ENCODE measurements at regions not wholly inside any gene's neighbourhood (a gene's known extent, or its start where the extent isn't known, plus 50 kb on each side); places are given as distances from the start of the nearest gene placed in this dataset.
"Not testable (repeated sequence)": the region's sequence is repeated elsewhere in the genome, so short reads cannot be mapped to it uniquely, and the experiment has no call there.

- no peak for DNase-seq
Measured at GRCh38 chr9:18036422-18037187, 437.3 kb upstream of the ADAMTSL1 start.

GRCh38 chr9:18037981-18038380 lies 436.0 kb upstream of the ADAMTSL1 start:
- no peak for DNase-seq

- no peak for DNase-seq
Measured at GRCh38 chr9:18040327-18040726, 433.6 kb upstream of the ADAMTSL1 start.

GRCh38 chr9:18043978-18044377 lies 430.0 kb upstream of the ADAMTSL1 start:
- DNase-seq: no peak

GRCh38 chr9:18045326-18045725 lies 428.6 kb upstream of the ADAMTSL1 start:
- DNase-seq: no peak

GRCh38 chr9:18046068-18046467 lies 427.9 kb upstream of the ADAMTSL1 start:
- no peak for DNase-seq

GRCh38 chr9:18051638-18052037 lies 422.3 kb upstream of the ADAMTSL1 start:
- DNase-seq: no peak

GRCh38 chr9:18052060-18052459 lies 421.9 kb upstream of the ADAMTSL1 start:
- no peak for DNase-seq

- DNase-seq: no peak
Measured at GRCh38 chr9:18056269-18056992, 417.5 kb upstream of the ADAMTSL1 start.

- no peak for DNase-seq
Measured at GRCh38 chr9:18056993-18057369, 417.0 kb upstream of the ADAMTSL1 start.

GRCh38 chr9:18058564-18059442 lies 415.1 kb upstream of the ADAMTSL1 start:
- DNase-seq: no peak

GRCh38 chr9:18059447-18059846 lies 414.5 kb upstream of the ADAMTSL1 start:
- no peak for DNase-seq

GRCh38 chr9:18060269-18060934 lies 413.6 kb upstream of the ADAMTSL1 start:
- DNase-seq: no peak

- DNase-seq: no peak
Measured at GRCh38 chr9:18061332-18061731, 412.6 kb upstream of the ADAMTSL1 start.

- DNase-seq: no peak
Measured at GRCh38 chr9:18061856-18062255, 412.1 kb upstream of the ADAMTSL1 start.

GRCh38 chr9:18063856-18064390 lies 410.0 kb upstream of the ADAMTSL1 start:
- no peak for DNase-seq

- DNase-seq: not testable (repeated sequence)
Measured at GRCh38 chr9:18066608-18067007, 407.3 kb upstream of the ADAMTSL1 start.

GRCh38 chr9:18067548-18068120 lies 406.3 kb upstream of the ADAMTSL1 start:
- peak; percentile 50 for DNase-seq

- no peak for DNase-seq
Measured at GRCh38 chr9:18068900-18069299, 405.1 kb upstream of the ADAMTSL1 start.

GRCh38 chr9:18071651-18072060 lies 402.3 kb upstream of the ADAMTSL1 start:
- DNase-seq: no peak

GRCh38 chr9:18073002-18073401 lies 401.0 kb upstream of the ADAMTSL1 start:
- no peak for DNase-seq

GRCh38 chr9:18074041-18074440 lies 399.9 kb upstream of the ADAMTSL1 start:
- DNase-seq: no peak

Data from NCI-H524 treated with DMSO at 0.1 percent for 48 hours (cell line).